Keratinocyte (primary cell): ENCODE measurements at regions not wholly inside any gene's neighbourhood (a gene's known extent, or its start where the extent isn't known, plus 50 kb on each side); places are given as distances from the start of the nearest gene placed in this dataset.

Experiments
- DNase-seq: peaks from one replicate; pipeline ENCODE4 v3.0.0-alpha.2; 2011; ENCODE audit warnings: low read depth, missing footprints, low spot score
- FAIRE-seq: peaks from 2 replicates; lab custom pipeline; 2011; peaks lifted over from hg19 to GRCh38; lab: Jason Lieb, UNC
- H2AFZ ChIP-seq: 2 replicates; pipeline ENCODE4 v1.6.0; 2012; ENCODE audit warnings: low read length, control low read depth, inconsistent platforms; ENCODE audit not compliant: control insufficient read depth
- H3K27ac ChIP-seq: 2 replicates; pipeline ENCODE4 v1.5.1; 2011; ENCODE audit warnings: low read length; ENCODE audit not compliant: control insufficient read depth, insufficient read depth
- H3K27me3 ChIP-seq: 3 replicates; pipeline ENCODE4 v1.6.0; 2011; ENCODE audit warnings: low read length; ENCODE audit not compliant: control insufficient read depth, insufficient read depth; ENCODE audit errors: extremely low read depth
- H3K36me3 ChIP-seq, 2 experiments: 2 replicates in 1 of 2; 3 replicates in 1 of 2; pipeline ENCODE4 v1.5.1; 2011; ENCODE audit warnings: low read length in 2 of 2, mild to moderate bottlenecking in 1 of 2; ENCODE audit not compliant: control insufficient read depth in 2 of 2, insufficient read depth in 2 of 2; ENCODE audit errors: extremely low read depth in 1 of 2
- H3K4me1 ChIP-seq: 3 replicates; pipeline ENCODE4 v1.5.1; 2011; ENCODE audit warnings: low read length; ENCODE audit not compliant: control insufficient read depth, insufficient read depth; ENCODE audit errors: extremely low read depth
- H3K4me2 ChIP-seq: 3 replicates; pipeline ENCODE4 v1.6.0; 2011; ENCODE audit warnings: low read depth, low read length; ENCODE audit not compliant: control insufficient read depth, insufficient read depth; ENCODE audit errors: extremely low read depth
- H3K4me3 ChIP-seq, 3 experiments: fragments of 200-600 bp in 1 of 3; sonication (generic) in 1 of 3; 2 replicates in 2 of 3; 3 replicates in 1 of 3; pipeline ENCODE4 v1.5.1; 2011 to 2016; ENCODE audit warnings: low read length in 3 of 3, mild to moderate bottlenecking in 3 of 3, control low read depth in 2 of 3, inconsistent platforms in 1 of 3, low read depth in 1 of 3, mixed read lengths in 1 of 3, mixed run types in 1 of 3, moderate library complexity in 1 of 3; ENCODE audit not compliant: control insufficient read depth in 2 of 3, insufficient read depth in 2 of 3; ENCODE audit errors: extremely low read depth in 1 of 3
- H3K79me2 ChIP-seq: 2 replicates; pipeline ENCODE4 v1.6.0; 2012; ENCODE audit warnings: low read length; ENCODE audit not compliant: control insufficient read depth, insufficient read depth
- H3K9ac ChIP-seq: 3 replicates; pipeline ENCODE4 v1.6.0; 2011; ENCODE audit warnings: low read length; ENCODE audit not compliant: control insufficient read depth, insufficient read depth; ENCODE audit errors: extremely low read depth
- H3K9me1 ChIP-seq: 3 replicates; pipeline ENCODE4 v1.6.0; 2011; ENCODE audit warnings: low read length; ENCODE audit not compliant: control insufficient read depth, insufficient read depth; ENCODE audit errors: extremely low read depth
- H3K9me3 ChIP-seq: 2 replicates; pipeline ENCODE4 v1.5.1; 2012; ENCODE audit warnings: low read depth, low read length; ENCODE audit not compliant: control insufficient read depth
- H4K20me1 ChIP-seq: 3 replicates; pipeline ENCODE4 v1.6.0; 2011; ENCODE audit warnings: low read length; ENCODE audit not compliant: control insufficient read depth, insufficient read depth; ENCODE audit errors: extremely low read depth
- EZH2 ChIP-seq: IDR thresholded peaks from one replicate; pipeline ENCODE4 v1.6.1; 2012; ENCODE audit warnings: inconsistent platforms, mild to moderate bottlenecking, low read length, moderate library complexity
- dilution Hi-C: fragments of 300-500 bp; cut with MboI; formaldehyde crosslinking; loops from one replicate; pipeline ENCODE4 v1.7.0; 2020; ENCODE audit warnings: low sequenced_read_pairs; ENCODE audit not compliant: extremely low pct_ligation_motif_present
- TF ChIP-seq, protein P1 (sequence below), 3 experiments: IDR thresholded peaks in 1 of 3; conservative IDR thresholded peaks in 1 of 3; optimal IDR thresholded peaks in 1 of 3; 2 replicates in 2 of 3; 3 replicates in 1 of 3; pipeline versions ENCODE3 to v1.5.1; 2011; ENCODE audit warnings: low read length in 3 of 3, mild to moderate bottlenecking in 3 of 3, moderate library complexity in 2 of 3, control low read depth in 1 of 3, inconsistent platforms in 1 of 3; ENCODE audit not compliant: insufficient read depth in 2 of 3; ENCODE audit errors: extremely low read depth in 1 of 3

DNA sequence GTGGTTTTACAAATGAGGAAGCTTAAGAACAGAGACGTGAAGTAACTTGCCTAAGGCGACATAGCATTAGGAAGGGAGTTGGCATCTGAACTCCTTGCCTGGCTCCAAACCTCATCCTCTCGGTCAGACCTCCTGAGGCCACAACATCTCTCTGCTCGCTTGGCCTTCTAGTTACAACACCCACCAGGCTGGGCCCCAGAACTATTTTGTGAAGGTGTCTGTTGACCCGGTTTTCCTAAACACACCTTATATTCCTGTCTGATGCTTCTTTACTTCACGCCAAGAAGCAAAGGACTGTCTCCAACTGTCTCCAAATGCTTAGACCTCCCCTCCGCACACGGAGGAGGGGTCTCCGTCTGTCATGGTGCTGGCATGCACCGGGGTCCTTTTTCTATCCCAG, 326.6 kb downstream of the THBS2 start:
- Histone ChIP-seq H3K4me3 (no peak overlapping the region), H3K9me3 (peaks cover 3% of the 10 kb centered on the region), H3K27me3 (no peaks in the 10 kb centered on the region), H3K9me1 (no peaks in the 10 kb centered on the region), H3K79me2 (no peaks in the 10 kb centered on the region), H2AFZ (no peak overlapping the region), H4K20me1 (no peaks in the 10 kb centered on the region), H3K36me3 (no peaks in the 10 kb centered on the region), H3K4me2 (no peak overlapping the region), H3K9ac (no peak overlapping the region), H3K4me1 (no peaks in the 10 kb centered on the region), H3K27ac (no peak overlapping the region)
- dilution Hi-C loops, result no loop called here
- FAIRE-seq (no peak), DNase-seq (no peak)
- TF ChIP-seq, protein P1, sequence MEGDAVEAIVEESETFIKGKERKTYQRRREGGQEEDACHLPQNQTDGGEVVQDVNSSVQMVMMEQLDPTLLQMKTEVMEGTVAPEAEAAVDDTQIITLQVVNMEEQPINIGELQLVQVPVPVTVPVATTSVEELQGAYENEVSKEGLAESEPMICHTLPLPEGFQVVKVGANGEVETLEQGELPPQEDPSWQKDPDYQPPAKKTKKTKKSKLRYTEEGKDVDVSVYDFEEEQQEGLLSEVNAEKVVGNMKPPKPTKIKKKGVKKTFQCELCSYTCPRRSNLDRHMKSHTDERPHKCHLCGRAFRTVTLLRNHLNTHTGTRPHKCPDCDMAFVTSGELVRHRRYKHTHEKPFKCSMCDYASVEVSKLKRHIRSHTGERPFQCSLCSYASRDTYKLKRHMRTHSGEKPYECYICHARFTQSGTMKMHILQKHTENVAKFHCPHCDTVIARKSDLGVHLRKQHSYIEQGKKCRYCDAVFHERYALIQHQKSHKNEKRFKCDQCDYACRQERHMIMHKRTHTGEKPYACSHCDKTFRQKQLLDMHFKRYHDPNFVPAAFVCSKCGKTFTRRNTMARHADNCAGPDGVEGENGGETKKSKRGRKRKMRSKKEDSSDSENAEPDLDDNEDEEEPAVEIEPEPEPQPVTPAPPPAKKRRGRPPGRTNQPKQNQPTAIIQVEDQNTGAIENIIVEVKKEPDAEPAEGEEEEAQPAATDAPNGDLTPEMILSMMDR (optimal IDR thresholded peaks at IDR 0.05 in 1 of 3, IDR thresholded peaks at IDR 0.05 in 1 of 3, conservative IDR thresholded peaks at IDR 0.05 in 1 of 3; ENCODE audit: extremely low read depth in 1 of 3, insufficient read depth in 2 of 3, low read length in 3 of 3), result no peak
- no peak for TF ChIP-seq EZH2

DNA sequence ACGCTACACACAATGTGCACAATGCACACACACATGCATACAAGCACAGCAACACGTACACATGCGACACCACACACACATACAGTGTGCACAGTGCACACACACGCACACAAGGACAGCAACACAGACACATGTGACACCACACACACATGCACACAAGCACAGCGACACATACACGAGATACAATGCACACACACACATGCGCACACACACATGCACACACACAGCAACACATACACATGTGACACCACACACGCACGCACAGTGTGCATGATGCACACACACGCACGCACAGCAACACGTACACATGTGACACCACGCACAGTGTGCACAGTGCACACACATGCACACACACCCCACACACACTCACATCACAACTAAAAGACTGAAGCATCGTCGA, 327.3 kb downstream of the THBS2 start:
- Histone ChIP-seq H3K79me2 (no peaks in the 10 kb centered on the region), H3K36me3 (no peaks in the 10 kb centered on the region), H3K4me2 (no peak overlapping the region), H3K4me1 (no peaks in the 10 kb centered on the region), H3K4me3 (no peak overlapping the region), H2AFZ (no peak overlapping the region), H3K9me3 (peaks cover 3% of the 10 kb centered on the region), H3K9ac (no peak overlapping the region), H3K9me1 (no peaks in the 10 kb centered on the region), H3K27me3 (no peaks in the 10 kb centered on the region), H4K20me1 (no peaks in the 10 kb centered on the region), H3K27ac (no peak overlapping the region)
- DNase-seq (no peak), FAIRE-seq (no peak)
- no peak for TF ChIP-seq EZH2
- TF ChIP-seq, protein P1 (optimal IDR thresholded peaks at IDR 0.05 in 1 of 3, IDR thresholded peaks at IDR 0.05 in 1 of 3, conservative IDR thresholded peaks at IDR 0.05 in 1 of 3; ENCODE audit: extremely low read depth in 1 of 3, insufficient read depth in 2 of 3, low read length in 3 of 3), result no peak
- dilution Hi-C loops, result no loop called here
